Activated naive CD4-positive, alpha-beta T cell treated with anti-CD3 and anti-CD28 coated beads, Interleukin-2, amount 50 U/mL, for 24 hours (primary cell): ENCODE measurements at regions not wholly inside any gene's neighbourhood (a gene's known extent, or its start where the extent isn't known, plus 50 kb on each side); places are given as distances from the start of the nearest gene placed in this dataset.

Source experiments
- H3K27ac Mint-ChIP-seq: one replicate; pipeline ENCODE4 v1.8.0; 2021; ENCODE audit warnings: mild to moderate bottlenecking, mixed read lengths
- H3K27me3 Mint-ChIP-seq: one replicate; pipeline ENCODE4 v1.8.0; 2021; ENCODE audit warnings: mixed read lengths
- H3K36me3 Mint-ChIP-seq: one replicate; pipeline ENCODE4 v1.8.0; 2021; ENCODE audit warnings: mixed read lengths
- H3K4me1 Mint-ChIP-seq: one replicate; pipeline ENCODE4 v1.8.0; 2021; ENCODE audit warnings: mixed read lengths
- H3K4me3 Mint-ChIP-seq: one replicate; pipeline ENCODE4 v1.8.0; 2021; ENCODE audit warnings: mild to moderate bottlenecking, mixed read lengths
- H3K9me3 Mint-ChIP-seq: one replicate; pipeline ENCODE4 v1.8.0; 2021; ENCODE audit warnings: mixed read lengths

DNA sequence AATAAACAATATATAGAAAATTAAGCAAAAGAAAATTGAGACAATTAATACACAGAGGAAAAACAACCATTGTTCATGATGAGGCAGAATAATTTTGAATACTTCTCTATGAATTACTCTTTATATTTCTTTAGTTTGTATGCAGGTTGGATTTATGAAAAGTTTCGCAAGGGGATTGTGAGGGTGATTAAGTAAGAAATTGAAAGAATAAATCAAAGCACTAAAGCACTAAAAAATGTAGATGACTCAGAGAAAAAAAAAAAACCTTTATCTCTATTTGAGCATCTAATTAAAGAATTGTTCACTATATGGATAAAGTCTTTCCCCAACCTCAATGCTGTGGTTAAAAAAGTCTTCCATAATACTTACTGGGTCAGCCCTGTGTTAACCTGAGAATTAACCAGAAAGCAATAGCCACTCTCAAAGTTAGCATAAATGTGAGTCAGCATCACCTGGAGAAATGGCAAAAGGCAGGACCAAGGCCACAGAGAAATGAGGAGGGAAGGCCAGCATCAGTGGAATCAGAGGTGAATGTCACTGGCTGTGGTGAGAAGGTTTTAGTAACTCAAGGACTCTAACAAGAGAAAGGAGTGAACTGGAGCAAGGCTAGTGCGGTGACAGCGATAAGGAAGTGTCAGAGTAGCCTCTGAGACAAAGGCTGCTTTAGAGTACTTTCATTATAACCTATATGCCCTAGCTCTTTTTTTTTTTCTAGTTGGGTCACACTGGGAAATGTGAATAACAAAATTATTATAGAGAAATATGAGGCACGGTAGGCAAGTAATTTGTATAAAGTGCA, 310.4 kb downstream of the KCNC2 start:
- H3K36me3 Mint-ChIP-seq: no peaks in the 10 kb centered on the region
- no peaks in the 10 kb centered on the region for H3K9me3 Mint-ChIP-seq

DNA sequence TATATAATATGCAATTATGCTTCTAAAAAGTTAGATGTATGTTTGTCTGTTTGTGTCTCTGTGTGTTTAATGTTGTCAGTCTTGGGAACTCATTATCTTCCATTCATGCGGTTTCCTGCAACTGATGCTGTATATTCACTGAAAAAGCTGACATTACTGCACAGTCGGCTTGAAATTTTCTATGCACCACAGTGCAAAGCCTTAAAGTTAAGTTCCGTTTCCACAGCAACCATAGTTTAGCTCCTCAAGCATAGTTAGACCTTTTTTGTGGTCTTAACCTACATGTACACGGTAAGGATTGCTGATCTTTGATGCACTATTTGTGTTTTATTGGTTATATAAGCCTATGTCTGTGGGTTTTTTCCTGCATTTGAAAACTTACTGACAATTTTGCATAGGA, 309.4 kb downstream of the KCNC2 start:
- no peak overlapping the region for H3K27ac Mint-ChIP-seq
- no peaks in the 10 kb centered on the region for H3K36me3 Mint-ChIP-seq
- H3K4me1 Mint-ChIP-seq: peaks cover 4% of the 10 kb centered on the region
- H3K27me3 Mint-ChIP-seq: no peaks in the 10 kb centered on the region
- H3K4me3 Mint-ChIP-seq: no peak overlapping the region
- no peaks in the 10 kb centered on the region for H3K9me3 Mint-ChIP-seq

More for the DNA sequence above, 310.4 kb downstream of the KCNC2 start:
- no peak overlapping the region for H3K27ac Mint-ChIP-seq
- peaks cover 4% of the 10 kb centered on the region for H3K4me1 Mint-ChIP-seq
- no peak overlapping the region for H3K4me3 Mint-ChIP-seq
- no peaks in the 10 kb centered on the region for H3K27me3 Mint-ChIP-seq

DNA sequence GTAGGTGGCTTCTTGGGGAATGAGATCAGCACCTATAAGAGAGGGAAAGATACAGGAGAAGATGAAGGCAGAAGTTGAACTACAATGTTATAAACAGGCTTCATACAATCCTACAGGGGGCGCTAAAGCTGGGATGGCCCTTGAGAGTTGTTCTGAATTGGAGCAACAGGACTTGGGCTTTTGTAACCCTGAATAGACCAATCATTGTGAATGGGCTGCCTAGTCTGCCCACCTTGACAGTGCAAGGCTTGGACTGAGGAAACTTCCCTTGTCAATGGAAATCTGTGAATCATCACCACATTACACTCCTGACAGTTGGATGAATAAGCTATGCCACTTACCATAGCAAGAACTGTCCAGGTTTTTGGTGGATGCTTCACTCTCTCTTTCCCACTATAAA, 306.1 kb downstream of the KCNC2 start:
- Mint-ChIP-seq H3K9me3 (no peaks in the 10 kb centered on the region), H3K27me3 (no peaks in the 10 kb centered on the region), H3K36me3 (no peaks in the 10 kb centered on the region), H3K27ac (no peak overlapping the region), H3K4me3 (no peak overlapping the region), H3K4me1 (peaks cover 4% of the 10 kb centered on the region)

DNA sequence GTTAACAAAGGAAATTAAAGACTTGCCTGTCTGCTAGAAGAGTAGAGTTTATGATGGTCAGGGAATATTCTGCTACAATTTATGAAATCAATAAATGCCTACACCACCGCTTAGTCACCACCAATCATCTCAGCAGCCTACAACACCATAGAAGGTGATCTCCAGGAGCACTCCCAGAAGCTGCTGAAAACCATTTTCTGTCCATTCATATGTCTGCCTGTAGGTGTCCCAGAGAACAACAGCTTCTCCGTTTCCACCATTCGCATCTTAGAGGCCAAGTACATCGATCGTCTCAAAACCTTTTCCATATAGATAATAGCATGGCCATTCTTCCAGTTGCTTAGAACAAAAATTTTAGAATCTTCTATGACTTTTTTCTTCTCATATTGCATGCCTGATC, 303.4 kb downstream of the KCNC2 start:
- Mint-ChIP-seq H3K36me3 (no peaks in the 10 kb centered on the region), H3K4me1 (no peaks in the 10 kb centered on the region), H3K27ac (no peak overlapping the region), H3K9me3 (no peaks in the 10 kb centered on the region), H3K4me3 (no peak overlapping the region), H3K27me3 (no peaks in the 10 kb centered on the region)

DNA sequence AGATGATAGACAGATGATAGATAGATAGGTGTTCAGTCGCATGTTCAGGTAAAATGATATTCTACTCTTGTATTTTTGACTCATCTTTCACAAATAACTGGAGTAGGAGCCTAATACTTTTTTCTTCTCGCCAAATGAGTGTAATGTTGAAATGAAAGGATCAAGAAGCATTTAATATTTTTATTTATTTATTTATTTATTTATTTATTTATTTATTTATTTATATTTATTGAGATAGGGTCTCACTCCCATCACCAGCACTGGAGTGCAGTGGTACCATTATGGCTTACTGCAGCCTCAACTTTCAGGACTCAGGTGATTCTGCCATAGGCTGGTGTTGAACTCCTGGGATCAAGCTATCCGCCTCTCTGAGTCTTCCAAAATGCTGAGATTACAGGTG, 298.8 kb downstream of the KCNC2 start:
- H3K4me3 Mint-ChIP-seq: no peak overlapping the region
- no peaks in the 10 kb centered on the region for H3K4me1 Mint-ChIP-seq
- H3K9me3 Mint-ChIP-seq: no peaks in the 10 kb centered on the region
- no peaks in the 10 kb centered on the region for H3K27me3 Mint-ChIP-seq
- H3K36me3 Mint-ChIP-seq: no peaks in the 10 kb centered on the region
- H3K27ac Mint-ChIP-seq: no peak overlapping the region

DNA sequence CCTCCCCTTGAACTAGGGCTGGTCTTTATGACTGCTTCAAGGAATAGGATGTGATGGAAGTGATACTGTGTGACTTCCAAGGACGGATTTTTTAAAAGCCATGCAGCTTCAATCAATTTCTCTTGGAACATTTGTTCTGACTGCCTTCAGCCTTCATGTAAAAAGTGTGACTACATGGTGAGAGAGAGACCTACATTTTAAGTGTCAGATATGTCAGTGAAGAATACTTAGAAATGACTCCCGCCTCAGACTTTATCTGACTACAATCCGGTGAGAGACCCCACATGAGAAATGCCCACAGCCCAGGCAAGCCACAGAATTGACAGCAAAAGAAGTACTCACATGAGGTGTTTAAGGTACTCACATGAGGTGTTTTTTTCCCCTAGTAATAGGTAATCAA, 295.3 kb downstream of the KCNC2 start:
- H3K27me3 Mint-ChIP-seq: no peaks in the 10 kb centered on the region
- H3K9me3 Mint-ChIP-seq: no peaks in the 10 kb centered on the region
- no peaks in the 10 kb centered on the region for H3K36me3 Mint-ChIP-seq
- no peaks in the 10 kb centered on the region for H3K4me1 Mint-ChIP-seq
- H3K27ac Mint-ChIP-seq: no peak overlapping the region
- H3K4me3 Mint-ChIP-seq: no peak overlapping the region

DNA sequence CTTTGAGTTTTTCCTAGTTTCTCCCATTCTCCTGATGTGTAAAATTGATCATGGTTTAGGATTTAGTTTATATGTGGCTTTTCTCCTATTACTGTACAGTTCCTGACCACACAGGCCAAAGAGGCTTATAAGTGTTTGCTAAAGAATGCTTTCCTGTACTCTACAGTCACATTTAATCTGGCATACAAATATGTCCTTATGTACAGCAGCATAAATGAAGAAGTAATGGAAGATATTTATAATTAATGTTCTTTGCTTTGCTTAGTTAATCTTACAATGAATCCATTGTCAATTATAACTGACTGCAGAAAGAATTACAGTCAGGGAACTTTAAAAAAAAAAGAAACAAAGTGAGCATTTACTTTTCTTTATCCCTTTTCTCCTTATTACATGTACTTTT, 293.9 kb downstream of the KCNC2 start:
- H3K9me3 Mint-ChIP-seq: no peaks in the 10 kb centered on the region
- no peak overlapping the region for H3K4me3 Mint-ChIP-seq
- H3K27ac Mint-ChIP-seq: no peak overlapping the region
- no peaks in the 10 kb centered on the region for H3K4me1 Mint-ChIP-seq
- H3K27me3 Mint-ChIP-seq: no peaks in the 10 kb centered on the region
- no peaks in the 10 kb centered on the region for H3K36me3 Mint-ChIP-seq

DNA sequence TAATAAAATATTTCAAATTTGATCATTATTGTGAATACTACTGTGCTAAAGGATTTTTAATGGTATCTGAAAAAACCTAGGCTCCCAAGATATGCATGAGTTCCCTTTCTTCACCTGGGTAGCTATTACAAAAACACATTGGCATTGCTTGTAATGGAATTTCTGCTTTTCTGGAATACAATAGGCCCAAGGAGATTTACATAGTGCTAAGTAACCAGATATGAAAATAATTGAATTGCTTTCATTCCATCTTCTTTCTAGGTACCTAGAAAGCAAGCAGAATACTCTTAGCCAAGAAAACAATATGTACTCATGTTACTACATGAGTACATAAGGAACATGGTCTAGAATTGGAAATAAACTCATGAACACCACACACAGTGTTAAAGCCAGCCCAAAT, 291.9 kb downstream of the KCNC2 start:
- Mint-ChIP-seq H3K9me3 (no peaks in the 10 kb centered on the region), H3K36me3 (no peaks in the 10 kb centered on the region)

DNA sequence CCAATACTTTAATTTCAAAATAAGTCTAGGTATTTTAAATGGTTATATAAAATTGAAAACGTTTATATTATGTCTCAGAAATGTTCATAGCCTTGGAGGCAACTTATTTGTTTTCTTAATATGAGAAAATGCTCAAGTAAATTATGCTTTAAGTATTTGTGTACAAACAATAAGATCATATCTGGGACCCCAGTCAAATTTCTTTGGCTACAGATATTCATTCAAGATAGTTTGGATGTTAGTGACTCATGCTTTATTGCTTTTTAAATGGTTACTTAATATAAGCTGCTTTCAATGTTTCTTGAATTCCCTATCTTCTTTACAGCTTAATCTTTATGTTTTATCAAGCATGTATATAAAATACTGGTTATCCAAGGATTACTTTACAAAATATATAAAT, 291.3 kb downstream of the KCNC2 start:
- no peak overlapping the region for H3K27ac Mint-ChIP-seq
- H3K4me3 Mint-ChIP-seq: no peak overlapping the region
- H3K27me3 Mint-ChIP-seq: no peaks in the 10 kb centered on the region
- peaks cover 4% of the 10 kb centered on the region for H3K9me3 Mint-ChIP-seq
- H3K36me3 Mint-ChIP-seq: no peaks in the 10 kb centered on the region
- H3K4me1 Mint-ChIP-seq: no peaks in the 10 kb centered on the region

More for the DNA sequence above, 291.9 kb downstream of the KCNC2 start:
- Mint-ChIP-seq H3K4me3 (no peak overlapping the region), H3K4me1 (no peaks in the 10 kb centered on the region), H3K27ac (no peak overlapping the region), H3K27me3 (no peaks in the 10 kb centered on the region)

DNA sequence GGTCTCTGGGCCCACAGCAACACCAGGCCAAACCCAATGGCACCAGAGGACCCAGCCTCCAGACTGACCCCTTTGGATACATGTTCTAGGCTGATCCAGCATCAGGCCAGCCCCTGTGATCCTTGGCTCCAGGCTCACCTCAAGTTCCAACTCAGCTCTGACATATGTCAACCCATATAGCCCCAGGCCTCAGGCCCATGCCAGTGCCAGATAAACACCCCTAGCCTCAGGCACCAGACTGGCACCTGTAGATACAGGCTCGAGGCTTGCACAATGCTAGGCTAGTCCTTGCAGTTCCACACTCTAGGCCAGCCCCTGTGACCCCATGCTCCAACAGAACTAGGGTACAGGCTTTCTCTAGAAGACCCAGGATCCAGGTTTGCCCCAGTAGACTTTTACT, 287.5 kb downstream of the KCNC2 start:
- Mint-ChIP-seq H3K27me3 (no peaks in the 10 kb centered on the region), H3K4me3 (no peak overlapping the region), H3K36me3 (no peaks in the 10 kb centered on the region), H3K27ac (no peak overlapping the region), H3K9me3 (peaks cover 6% of the 10 kb centered on the region), H3K4me1 (no peaks in the 10 kb centered on the region)

DNA sequence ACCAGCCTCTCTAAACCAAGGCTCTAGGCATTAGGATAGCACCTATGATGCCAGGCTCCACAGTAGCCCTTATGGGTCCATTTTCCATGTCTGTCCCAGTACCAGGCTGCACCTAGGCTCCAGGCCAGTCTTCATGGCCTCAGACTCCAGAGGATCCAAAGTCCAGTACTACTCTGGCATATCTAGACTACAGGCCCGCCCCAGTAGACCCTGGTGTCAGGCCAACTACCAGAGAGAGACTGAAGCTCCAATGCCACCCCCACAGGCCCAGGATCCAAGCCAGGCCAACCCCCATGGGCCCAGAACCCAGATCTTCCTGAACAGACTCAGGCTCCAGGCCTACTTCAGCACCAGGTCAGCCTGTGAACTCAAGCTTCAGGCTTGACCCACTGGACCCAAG, 287.0 kb downstream of the KCNC2 start:
- peaks cover 6% of the 10 kb centered on the region for H3K9me3 Mint-ChIP-seq
- no peaks in the 10 kb centered on the region for H3K27me3 Mint-ChIP-seq
- H3K4me3 Mint-ChIP-seq: no peak overlapping the region
- no peak overlapping the region for H3K27ac Mint-ChIP-seq
- H3K36me3 Mint-ChIP-seq: no peaks in the 10 kb centered on the region
- H3K4me1 Mint-ChIP-seq: no peaks in the 10 kb centered on the region

DNA sequence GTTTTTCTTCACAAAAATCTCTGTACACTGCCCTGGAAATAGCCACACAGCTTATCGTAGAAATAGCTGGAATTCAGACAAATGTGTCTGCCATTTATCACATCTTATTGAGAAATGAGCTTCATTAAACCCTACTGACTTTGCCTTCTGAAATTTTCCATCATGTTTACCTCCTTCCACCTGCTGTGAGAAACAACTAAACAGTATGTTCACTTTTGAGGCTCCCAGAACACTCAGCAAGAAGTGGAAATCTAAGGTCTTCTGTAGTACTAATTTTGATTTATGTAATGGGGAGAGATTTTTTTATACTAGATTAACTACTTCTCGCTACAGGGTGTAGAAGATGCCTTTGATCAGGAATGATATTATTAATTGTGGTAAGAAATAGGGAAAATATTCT, 268.0 kb downstream of the KCNC2 start:
- Mint-ChIP-seq H3K27me3 (no peaks in the 10 kb centered on the region), H3K4me3 (no peak overlapping the region), H3K27ac (no peak overlapping the region), H3K9me3 (no peaks in the 10 kb centered on the region), H3K36me3 (no peaks in the 10 kb centered on the region), H3K4me1 (peaks cover 11% of the 10 kb centered on the region)

DNA sequence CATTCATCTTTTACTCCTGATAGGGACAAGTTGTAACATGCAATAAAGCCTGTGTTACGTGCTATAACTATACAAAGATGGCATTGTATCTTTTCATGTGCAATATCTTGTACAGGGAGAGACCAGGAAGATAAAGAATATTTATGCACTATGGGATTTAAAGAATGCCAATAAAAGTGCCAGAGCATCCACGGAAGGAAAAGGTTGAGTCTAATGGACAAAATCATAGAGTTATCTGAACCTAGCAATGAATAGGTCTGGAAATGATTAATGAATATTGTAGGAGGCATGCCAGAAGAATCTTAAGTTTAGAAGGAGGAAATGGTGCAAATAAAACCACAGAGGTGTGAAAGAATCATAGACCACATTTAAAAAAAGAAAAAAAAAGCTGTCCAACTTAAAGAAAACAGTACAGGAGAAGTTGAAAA, 263.9 kb downstream of the KCNC2 start:
- Mint-ChIP-seq H3K27me3 (no peaks in the 10 kb centered on the region), H3K27ac (no peak overlapping the region), H3K4me3 (peak overlapping the region; percentile 1), H3K36me3 (no peaks in the 10 kb centered on the region), H3K4me1 (peaks cover 11% of the 10 kb centered on the region), H3K9me3 (no peaks in the 10 kb centered on the region)

DNA sequence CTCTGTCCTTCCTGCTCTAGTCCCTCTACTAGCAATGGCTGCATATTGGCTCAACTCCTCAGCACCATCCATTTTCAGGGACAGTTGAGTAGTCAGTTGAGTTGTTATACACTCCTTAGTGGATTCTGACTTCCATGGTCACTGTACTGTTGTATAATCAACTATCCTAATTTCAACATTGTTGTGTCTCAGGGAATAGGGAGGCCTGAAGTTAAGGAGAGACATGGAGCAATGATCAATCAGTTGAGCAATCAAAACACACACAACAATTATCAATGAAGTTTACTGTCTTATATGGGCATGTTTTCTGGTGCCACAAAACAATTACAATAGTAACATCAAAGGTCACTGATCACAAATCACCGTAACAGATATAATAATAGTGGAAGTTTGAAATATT, 255.9 kb downstream of the KCNC2 start:
- Mint-ChIP-seq H3K4me1 (no peaks in the 10 kb centered on the region), H3K9me3 (peaks cover 14% of the 10 kb centered on the region), H3K4me3 (no peak overlapping the region), H3K27me3 (no peaks in the 10 kb centered on the region), H3K27ac (no peak overlapping the region), H3K36me3 (no peaks in the 10 kb centered on the region)

DNA sequence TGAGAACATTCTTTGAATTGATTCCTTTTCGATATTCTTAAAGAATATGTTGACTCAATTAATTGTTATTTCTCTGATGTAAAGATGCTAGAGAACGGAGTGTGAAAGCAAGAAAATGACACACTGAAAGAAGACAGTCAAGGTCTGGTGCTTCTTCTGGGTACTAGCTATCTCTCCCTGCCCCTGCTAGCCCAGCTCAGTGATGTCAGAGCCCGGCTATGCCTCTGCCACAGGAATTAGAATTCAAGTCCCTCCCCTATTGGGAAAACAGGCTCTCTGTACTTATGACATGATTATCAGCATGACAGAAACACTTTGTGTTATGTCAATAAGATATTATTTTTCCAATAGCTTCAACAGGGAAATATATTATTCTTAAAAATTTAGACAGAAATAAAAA, 252.4 kb downstream of the KCNC2 start:
- H3K27me3 Mint-ChIP-seq: no peaks in the 10 kb centered on the region
- H3K36me3 Mint-ChIP-seq: no peaks in the 10 kb centered on the region
- no peak overlapping the region for H3K4me3 Mint-ChIP-seq
- peaks cover 14% of the 10 kb centered on the region for H3K9me3 Mint-ChIP-seq
- H3K4me1 Mint-ChIP-seq: no peaks in the 10 kb centered on the region
- H3K27ac Mint-ChIP-seq: no peak overlapping the region

DNA sequence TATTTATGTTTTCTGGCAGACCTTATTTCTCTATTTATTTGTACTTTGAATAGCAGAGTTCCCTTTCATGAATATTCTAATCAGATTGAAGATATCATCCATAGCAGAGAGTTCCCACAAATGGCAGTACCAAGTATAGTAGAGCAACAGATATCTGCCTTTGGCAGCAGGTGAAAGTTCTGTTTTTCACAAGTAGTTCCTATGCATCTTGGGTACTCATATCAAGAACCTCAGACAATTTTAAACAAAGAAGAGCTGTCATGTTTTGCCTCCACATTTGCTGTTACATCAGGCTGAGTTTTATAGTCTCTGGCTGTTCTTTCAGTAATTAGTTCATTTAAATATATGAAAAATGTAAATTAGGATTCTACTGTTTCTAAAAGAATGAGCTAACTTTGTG, 252.0 kb downstream of the KCNC2 start:
- no peaks in the 10 kb centered on the region for H3K36me3 Mint-ChIP-seq
- H3K27me3 Mint-ChIP-seq: no peaks in the 10 kb centered on the region
- H3K4me1 Mint-ChIP-seq: no peaks in the 10 kb centered on the region
- H3K27ac Mint-ChIP-seq: no peak overlapping the region
- H3K9me3 Mint-ChIP-seq: peaks cover 14% of the 10 kb centered on the region
- H3K4me3 Mint-ChIP-seq: no peak overlapping the region

DNA sequence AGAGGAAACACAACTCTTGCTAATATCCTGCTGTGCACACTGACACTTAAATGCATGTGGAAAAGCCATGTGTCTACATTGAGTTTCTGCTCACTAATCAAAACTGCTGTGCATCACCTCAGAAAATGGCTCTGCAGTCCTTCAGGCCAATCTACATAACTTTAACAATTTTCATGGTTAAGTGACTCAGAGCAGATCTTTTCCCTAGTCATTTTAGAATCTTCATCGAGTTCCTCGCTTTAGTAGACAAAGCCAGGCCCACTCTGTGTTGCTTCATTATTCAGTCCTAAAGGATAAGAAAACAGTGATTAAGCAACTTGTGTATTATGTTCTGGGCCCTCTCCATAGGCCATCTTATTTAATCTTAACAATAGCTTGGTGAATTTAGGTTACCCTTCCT, 250.0 kb downstream of the KCNC2 start:
- Mint-ChIP-seq H3K36me3 (no peaks in the 10 kb centered on the region), H3K27me3 (no peaks in the 10 kb centered on the region), H3K27ac (no peak overlapping the region), H3K9me3 (peaks cover 14% of the 10 kb centered on the region), H3K4me3 (no peak overlapping the region), H3K4me1 (no peaks in the 10 kb centered on the region)
